GM23248 (cell line): ENCODE measurements at regions not wholly inside any gene's neighbourhood (a gene's known extent, or its start where the extent isn't known, plus 50 kb on each side); places are given as distances from the start of the nearest gene placed in this dataset.
"Not testable (repeated sequence)": the region's sequence is repeated elsewhere in the genome, so short reads cannot be mapped to it uniquely, and the experiment has no call there.

ENCODE experiments used
- DNase-seq: peaks from one replicate; pipeline ENCODE4 v3.0.0-alpha.2; 2015
- H2AFZ ChIP-seq: fragments of 200-600 bp; sonication (generic); 2 replicates; pipeline ENCODE4 v1.6.1; 2016; ENCODE audit warnings: antibody characterized with exemption
- H3F3A ChIP-seq: fragments of 200-600 bp; sonication (generic); 2 replicates; pipeline ENCODE4 v1.6.1; 2016; ENCODE audit warnings: mild to moderate bottlenecking, antibody characterized with exemption, mixed run types; ENCODE audit not compliant: insufficient read depth
- H3K27ac ChIP-seq: fragments of 200-600 bp; sonication (generic); 2 replicates; pipeline ENCODE4 v1.5.1; 2016; ENCODE audit warnings: mild to moderate bottlenecking
- H3K27me3 ChIP-seq: fragments of 200-600 bp; sonication (generic); replicated peaks from 2 replicates; pipeline ENCODE4 v1.6.1; 2016; ENCODE audit warnings: mild to moderate bottlenecking; ENCODE audit not compliant: insufficient read depth
- H3K36me3 ChIP-seq: fragments of 200-600 bp; sonication (generic); 2 replicates; pipeline ENCODE4 v1.6.1; 2016; ENCODE audit warnings: low read depth, mild to moderate bottlenecking
- H3K4me1 ChIP-seq: fragments of 200-600 bp; sonication (generic); 2 replicates; pipeline ENCODE4 v1.6.1; 2016; ENCODE audit warnings: mild to moderate bottlenecking; ENCODE audit not compliant: insufficient read depth
- H3K4me2 ChIP-seq: fragments of 200-600 bp; sonication (generic); one replicate; pipeline ENCODE4 v1.6.1; 2016; ENCODE audit warnings: mild to moderate bottlenecking; ENCODE audit not compliant: unreplicated experiment
- H3K4me3 ChIP-seq: fragments of 200-600 bp; sonication (generic); 2 replicates; pipeline ENCODE4 v1.5.1; 2016; ENCODE audit warnings: mild to moderate bottlenecking
- H3K79me2 ChIP-seq: fragments of 200-600 bp; sonication (generic); 2 replicates; pipeline ENCODE4 v1.6.1; 2016; ENCODE audit warnings: mild to moderate bottlenecking; ENCODE audit not compliant: insufficient read depth
- H3K9ac ChIP-seq: fragments of 200-600 bp; sonication (generic); 2 replicates; pipeline ENCODE4 v1.6.1; 2016; ENCODE audit warnings: mild to moderate bottlenecking
- H3K9me2 ChIP-seq: fragments of 200-600 bp; sonication (generic); 2 replicates; pipeline ENCODE4 v1.6.1; 2016; ENCODE audit warnings: mixed run types, mild to moderate bottlenecking, moderate library complexity; ENCODE audit not compliant: insufficient read depth
- H3K9me3 ChIP-seq: fragments of 200-600 bp; sonication (generic); one replicate; pipeline ENCODE4 v1.6.1; 2017; ENCODE audit warnings: low read depth
- H4K20me1 ChIP-seq: fragments of 200-600 bp; sonication (generic); 2 replicates; pipeline ENCODE4 v1.6.0; 2016; ENCODE audit not compliant: insufficient read depth
- EZH2 ChIP-seq: fragments of 200-600 bp; sonication (generic); IDR thresholded peaks from 2 replicates; pipeline ENCODE4 v1.6.1; 2018; ENCODE audit warnings: antibody characterized with exemption, mild to moderate bottlenecking; ENCODE audit not compliant: insufficient read depth, poor library complexity, severe bottlenecking
- EZH2phosphoT487 ChIP-seq: fragments of 200-600 bp; sonication (generic); IDR thresholded peaks from 2 replicates; pipeline ENCODE4 v1.6.1; 2018; ENCODE audit warnings: antibody characterized with exemption, moderate library complexity, mild to moderate bottlenecking, low read depth; ENCODE audit not compliant: insufficient read depth
- WGBS, 2 experiments: methylation state at CpG; one replicate each; pipeline ENCODE4 v1.1.6; 2015 to 2017; ENCODE audit warnings: low lambda C conversion rate in 2 of 2, low coverage in 1 of 2; ENCODE audit errors: missing lambda C conversion rate in 2 of 2; 5-methylcytosine and 5-hydroxymethylcytosine counted together
- in situ Hi-C: fragments of 300-500 bp; cut with MboI; formaldehyde crosslinking; loops from 2 replicates; pipeline ENCODE4 v1.15.0; 2020

GRCh38 chr5:116859666-116860320, 285.2 kb upstream of the SEMA6A start:
- H3K27me3 ChIP-seq = no peaks in the 10 kb centered on the region
- no peak overlapping the region for H3K9ac ChIP-seq
- H3K27ac ChIP-seq = no peak overlapping the region
- H3K9me3 ChIP-seq = no peaks in the 10 kb centered on the region
- no peak for TF ChIP-seq EZH2
- TF ChIP-seq EZH2phosphoT487 = no peak
- H3K4me1 ChIP-seq = no peaks in the 10 kb centered on the region
- WGBS, 2 experiments = 44 to 45% methylated on average over 4 of the region's 4 CpGs
- no peaks in the 10 kb centered on the region for H3K9me2 ChIP-seq
- H4K20me1 ChIP-seq = no peaks in the 10 kb centered on the region
- no peaks in the 10 kb centered on the region for H3F3A ChIP-seq
- no peak overlapping the region for H2AFZ ChIP-seq
- in situ Hi-C loops = no loop called here
- H3K4me3 ChIP-seq = no peak overlapping the region
- DNase-seq = no peak
- H3K36me3 ChIP-seq = no peaks in the 10 kb centered on the region
- H3K4me2 ChIP-seq = no peak overlapping the region
- no peaks in the 10 kb centered on the region for H3K79me2 ChIP-seq

- no peak overlapping the region for H3K4me2 ChIP-seq
- no peak overlapping the region for H3K9ac ChIP-seq
- no peaks in the 10 kb centered on the region for H3K9me3 ChIP-seq
- no peaks in the 10 kb centered on the region for H3K4me1 ChIP-seq
- no peak overlapping the region for H3K4me3 ChIP-seq
- H2AFZ ChIP-seq = no peak overlapping the region
- no peaks in the 10 kb centered on the region for H3F3A ChIP-seq
- TF ChIP-seq EZH2 (no peak), EZH2phosphoT487 (no peak)
- no peak overlapping the region for H3K27ac ChIP-seq
- H3K36me3 ChIP-seq = no peaks in the 10 kb centered on the region
- H3K27me3 ChIP-seq = no peaks in the 10 kb centered on the region
- no peak for DNase-seq
- in situ Hi-C loops = no loop called here
- WGBS, 2 experiments = 52 to 60% methylated on average over 4 of the region's 4 CpGs
- H4K20me1 ChIP-seq = no peaks in the 10 kb centered on the region
- no peaks in the 10 kb centered on the region for H3K79me2 ChIP-seq
- no peaks in the 10 kb centered on the region for H3K9me2 ChIP-seq
Observed at GRCh38 chr5:116858705-116859333, 284.2 kb upstream of the SEMA6A start.

- H3K9me2 ChIP-seq, H3K4me1 ChIP-seq, H3K4me3 ChIP-seq, H3K27ac ChIP-seq, H3K36me3 ChIP-seq, H3K79me2 ChIP-seq, H3K9me3 ChIP-seq, in situ Hi-C loops, DNase-seq, H3K4me2 ChIP-seq, H3K27me3 ChIP-seq, H3F3A ChIP-seq, H4K20me1 ChIP-seq, H3K9ac ChIP-seq, H2AFZ ChIP-seq: not testable (repeated sequence)
- 45 to 53% methylated on average over 4 of the region's 4 CpGs for WGBS, 2 experiments
Observed at GRCh38 chr5:116858020-116858419, 283.4 kb upstream of the SEMA6A start.

- Histone ChIP-seq H2AFZ (no peak overlapping the region), H3K4me3 (no peak overlapping the region), H4K20me1 (no peaks in the 10 kb centered on the region), H3K4me1 (no peaks in the 10 kb centered on the region), H3K36me3 (no peaks in the 10 kb centered on the region), H3K9me2 (no peaks in the 10 kb centered on the region), H3K9me3 (no peaks in the 10 kb centered on the region), H3K4me2 (no peak overlapping the region), H3K27me3 (no peaks in the 10 kb centered on the region), H3K9ac (no peak overlapping the region), H3K27ac (no peak overlapping the region), H3F3A (no peaks in the 10 kb centered on the region), H3K79me2 (no peaks in the 10 kb centered on the region)
- TF ChIP-seq EZH2 (no peak), EZH2phosphoT487 (no peak)
- in situ Hi-C loops = no loop called here
- DNase-seq = no peak
- WGBS, 2 experiments = 29 to 36% methylated on average over 1 of the region's 1 CpG
Observed at GRCh38 chr5:116856271-116856670, 281.6 kb upstream of the SEMA6A start.
